Common myeloid progenitor, CD34-positive (primary cell): ENCODE measurements at regions not wholly inside any gene's neighbourhood (a gene's known extent, or its start where the extent isn't known, plus 50 kb on each side); places are given as distances from the start of the nearest gene placed in this dataset.

Experiments
- CTCF ChIA-PET: fragments of 350-600 bp; sonication (Branson Sonifier 250); formaldehyde crosslinking; loops from one replicate; lab custom pipeline; 2021; ENCODE audit warnings: antibody characterized with exemption; lab: Charles Lee
- POLR2A ChIA-PET: fragments of 350-600 bp; sonication (Branson Sonifier 250); formaldehyde crosslinking; loops from one replicate; lab custom pipeline; 2021; ENCODE audit warnings: antibody characterized with exemption; lab: Charles Lee
- DNase-seq, 3 donors: peaks; one replicate each; pipeline versions ENCODE4 v3.0.0 to v3.0.0-alpha.2; 2013
- H3K27ac ChIP-seq, 2 experiments: 1 replicate in 1 of 2; 2 replicates in 1 of 2; pipeline ENCODE4 v1.7.0; 2013; ENCODE audit warnings: inconsistent platforms in 2 of 2, low read length in 2 of 2, mild to moderate bottlenecking in 2 of 2, low read depth in 1 of 2, moderate library complexity in 1 of 2; ENCODE audit not compliant: severe bottlenecking in 2 of 2, insufficient read depth in 1 of 2, poor library complexity in 1 of 2
- H3K27me3 ChIP-seq, 5 experiments: replicated peaks in 2 of 5; 1 replicate in 3 of 5; 2 replicates in 2 of 5; pipeline versions ENCODE4 v1.6.1 to v1.7.0; 2013; ENCODE audit warnings: low read length in 4 of 5, mild to moderate bottlenecking in 2 of 5, moderate library complexity in 2 of 5, inconsistent platforms in 1 of 5; ENCODE audit not compliant: insufficient read depth in 5 of 5, control insufficient read depth in 4 of 5
- H3K36me3 ChIP-seq, 4 experiments: 1 replicate in 2 of 4; 2 replicates in 2 of 4; pipeline versions ENCODE4 v1.6.1 to v1.7.0; 2013; ENCODE audit warnings: low read length in 3 of 4, control low read depth in 1 of 4, mild to moderate bottlenecking in 1 of 4; ENCODE audit not compliant: control insufficient read depth in 4 of 4, insufficient read depth in 4 of 4
- H3K4me1 ChIP-seq, 4 experiments: 1 replicate in 3 of 4; 2 replicates in 1 of 4; pipeline versions ENCODE4 v1.6.1 to v1.7.1; 2013; ENCODE audit warnings: low read length in 3 of 4, mild to moderate bottlenecking in 3 of 4, control low read depth in 1 of 4, inconsistent platforms in 1 of 4, moderate library complexity in 1 of 4; ENCODE audit not compliant: control insufficient read depth in 4 of 4, insufficient read depth in 4 of 4; ENCODE audit errors: control extremely low read depth in 1 of 4
- H3K4me3 ChIP-seq, 7 experiments: 1 replicate in 4 of 7; 2 replicates in 3 of 7; pipeline versions ENCODE4 v1.5.1 to v1.7.0; 2013; ENCODE audit warnings: mild to moderate bottlenecking in 7 of 7, low read length in 6 of 7, moderate library complexity in 6 of 7, inconsistent platforms in 2 of 7, low read depth in 2 of 7, control low read depth in 1 of 7; ENCODE audit not compliant: insufficient read depth in 4 of 7, control insufficient read depth in 1 of 7; ENCODE audit errors: extremely low read depth in 1 of 7
- H3K9me3 ChIP-seq, 5 experiments: 1 replicate in 4 of 5; 2 replicates in 1 of 5; pipeline versions ENCODE4 v1.6.1 to v1.7.1; 2013; ENCODE audit warnings: low read length in 4 of 5, mild to moderate bottlenecking in 2 of 5, inconsistent platforms in 1 of 5, low read depth in 1 of 5, moderate library complexity in 1 of 5; ENCODE audit not compliant: control insufficient read depth in 4 of 5, insufficient read depth in 2 of 5; ENCODE audit errors: control extremely low read depth in 1 of 5
- WGBS: methylation state at CpG from one replicate; pipeline ENCODE4 v1.1.5; 2013; ENCODE audit not compliant: insufficient coverage; 5-methylcytosine and 5-hydroxymethylcytosine counted together

DNA sequence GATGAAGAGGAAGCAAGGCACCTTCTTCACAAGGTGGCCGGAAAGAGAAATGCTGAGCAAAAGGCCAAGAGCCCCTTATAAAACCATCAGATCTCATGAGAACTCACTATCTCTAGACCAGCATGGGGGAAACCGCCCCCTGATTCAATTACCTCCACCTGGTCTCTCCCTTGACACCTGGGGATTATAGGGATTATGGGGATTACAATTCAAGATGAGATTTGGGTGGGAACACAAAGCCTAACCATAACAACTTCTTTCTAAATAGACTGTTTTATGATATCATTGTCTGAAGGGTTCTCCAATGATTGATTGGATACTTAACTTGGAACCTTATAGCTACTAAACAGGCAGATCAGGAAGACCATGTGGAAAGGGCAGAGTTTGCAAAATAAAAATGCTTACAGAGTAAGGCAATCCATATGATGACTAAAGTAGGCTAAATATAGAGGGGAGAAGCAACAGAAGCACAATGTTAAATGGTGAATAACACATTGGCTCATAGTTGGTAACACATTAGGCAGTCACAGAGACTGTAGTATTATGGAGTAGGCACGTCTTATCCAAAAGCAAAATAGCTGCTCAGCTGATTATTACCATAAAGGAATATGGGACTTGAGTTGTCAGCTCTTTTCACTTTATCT lies 179.0 kb downstream of the BARD1 start:
- Histone ChIP-seq H3K4me3 (no peak overlapping the region), H3K27me3 (no peaks in the 10 kb centered on the region), H3K9me3 (no peaks in the 10 kb centered on the region), H3K27ac (no peak overlapping the region), H3K36me3 (no peaks in the 10 kb centered on the region), H3K4me1 (no peaks in the 10 kb centered on the region)
- ChIA-PET CTCF (no interaction called here), POLR2A (no interaction called here)
- 100% methylated on average over 2 of the region's 3 CpGs for WGBS
- no peak for DNase-seq

DNA sequence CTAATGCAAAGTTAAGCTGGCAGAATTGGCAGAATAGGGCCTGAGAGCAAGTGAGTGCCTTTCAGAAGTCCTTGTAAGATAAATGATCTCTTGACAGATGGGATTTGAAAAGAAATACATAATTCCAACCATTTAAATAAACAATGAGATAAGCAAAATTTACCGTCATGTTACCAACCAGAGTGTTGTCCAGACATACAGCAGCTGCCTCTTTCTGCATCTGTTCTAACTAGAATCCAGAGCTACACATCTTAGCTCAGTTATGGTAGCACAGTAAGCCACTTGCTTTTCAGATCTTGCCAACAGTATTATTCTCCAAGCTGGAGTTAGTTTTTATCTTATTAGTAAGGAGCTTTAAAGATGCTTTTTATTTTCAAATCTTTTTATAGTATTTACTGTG lies 179.6 kb downstream of the BARD1 start:
- ChIA-PET CTCF (no interaction called here), POLR2A (no interaction called here)
- H3K27me3 ChIP-seq, result no peaks in the 10 kb centered on the region
- no peaks in the 10 kb centered on the region for H3K9me3 ChIP-seq
- no peak for DNase-seq
- H3K27ac ChIP-seq, result no peak overlapping the region
- H3K4me1 ChIP-seq, result no peaks in the 10 kb centered on the region
- no peak overlapping the region for H3K4me3 ChIP-seq
- 91% methylated on average over 1 of the region's 1 CpG for WGBS
- H3K36me3 ChIP-seq, result no peaks in the 10 kb centered on the region
